ENCODE measurements at regions not wholly inside any gene's neighbourhood (a gene's known extent, or its start where the extent isn't known, plus 50 kb on each side); places are given as distances from the start of the nearest gene placed in this dataset.

- no peaks in the 10 kb centered on the region for H4K20me1 ChIP-seq (ENCODE audit: control insufficient read depth, insufficient read depth)
- no TSS peak for BruUV-seq (replicated peaks)
- no peak overlapping the region for H3K4me2 ChIP-seq (ENCODE audit: control insufficient read depth, insufficient read depth)
- no peaks in the 10 kb centered on the region for H3K36me3 ChIP-seq (ENCODE audit: control insufficient read depth in 2 of 2, insufficient read depth in 2 of 2, low read length in 1 of 2)
- WGBS (ENCODE audit: insufficient coverage, insufficient replicate concordance, low lambda C conversion rate, missing lambda C conversion rate), result 92% methylated on average over 1 of the region's 1 CpG
- no peaks in the 10 kb centered on the region for H3K79me2 ChIP-seq (ENCODE audit: control insufficient read depth, insufficient read depth, low read length)
- in situ Hi-C loops (cut with MboI), result no loop called here
- no peak for DNase-seq (ENCODE audit: low read depth, low spot score)
- SMC1A ChIA-PET (ENCODE audit: uncharacterized antibody, unreplicated experiment), result interaction anchor here (1.1 to 2.5 kb wide), 8 partner anchors 10 to 183 kb away, joined by 3 to 13 read pairs (median 4); no protein-coding TSS in a partner anchor
- H3K27me3 ChIP-seq (replicated peaks in 1 of 2; ENCODE audit: control insufficient read depth in 2 of 2, insufficient read depth in 2 of 2, low read length in 1 of 2), result no peaks in the 10 kb centered on the region; a peak in 1 of 4 replicates
- POLR2A ChIA-PET, result interaction anchor here (0.6 to 1.4 kb wide), 2 partner anchors 11 to 334 kb away, joined by 3 to 10 read pairs; no protein-coding TSS in a partner anchor
- intact Hi-C loops (cut with micrococcal nuclease; ENCODE audit: unreplicated experiment), result no loop called here
- no peak overlapping the region for H3K9ac ChIP-seq (ENCODE audit: control insufficient read depth, insufficient read depth, low read length)
- no peak overlapping the region for H2AFZ ChIP-seq (ENCODE audit: control insufficient read depth, low read depth, low read length)
- no peak overlapping the region for H3K4me3 ChIP-seq
- ATAC-seq, result peak; percentile 31; the same call in 2 of the 3 replicates
- no peak overlapping the region for H3K27ac ChIP-seq (ENCODE audit: control insufficient read depth, insufficient read depth)
- no peaks in the 10 kb centered on the region for H3K9me3 ChIP-seq (replicated peaks; ENCODE audit: control insufficient read depth, insufficient read depth, low read length)
- no peaks in the 10 kb centered on the region for H3K4me1 ChIP-seq (ENCODE audit: control insufficient read depth, insufficient read depth, low read length)
- CTCF ChIA-PET, result interaction anchor here (0.6 to 1.7 kb wide), 6 partner anchors 9 to 272 kb away, joined by 3 to 6 read pairs (median 4); no protein-coding TSS in a partner anchor
- FAIRE-seq, result no peak
- RAD21 ChIA-PET (ENCODE audit: unreplicated experiment), result interaction anchor here (1.2 kb wide), 1 partner anchor 119 kb away, joined by 5 read pairs; no protein-coding TSS in a partner anchor
- TF ChIP-seq POLR2AphosphoS2 (IDR thresholded peaks at IDR 0.05; ENCODE audit: low read depth, low read length) (no peak), BMI1 (IDR thresholded peaks at IDR 0.05; ENCODE audit: borderline replicate concordance) (no peak), RELB (IDR thresholded peaks at IDR 0.05; ENCODE audit: low read depth) (no peak), SREBF1 (IDR thresholded peaks at IDR 0.05; ENCODE audit: low read length) (no peak), RFX5 (IDR thresholded peaks at IDR 0.05; ENCODE audit: low read depth, low read length) (no peak), SP1 (IDR thresholded peaks at IDR 0.05; ENCODE audit: low read depth, low read length) (no peak), GABPA (IDR thresholded peaks at IDR 0.05; ENCODE audit: low read depth) (no peak), LARP7 (IDR thresholded peaks at IDR 0.05) (no peak), ZBED1 (IDR thresholded peaks at IDR 0.05; ENCODE audit: borderline replicate concordance) (no peak), CHD1 (IDR thresholded peaks at IDR 0.05; ENCODE audit: low read depth, low read length) (no peak), NFIC (IDR thresholded peaks at IDR 0.05; ENCODE audit: low read depth, low read length) (no peak), IKZF1 (conservative IDR thresholded peaks at IDR 0.05) (no peak)
- TF ChIP-seq, protein P1, sequence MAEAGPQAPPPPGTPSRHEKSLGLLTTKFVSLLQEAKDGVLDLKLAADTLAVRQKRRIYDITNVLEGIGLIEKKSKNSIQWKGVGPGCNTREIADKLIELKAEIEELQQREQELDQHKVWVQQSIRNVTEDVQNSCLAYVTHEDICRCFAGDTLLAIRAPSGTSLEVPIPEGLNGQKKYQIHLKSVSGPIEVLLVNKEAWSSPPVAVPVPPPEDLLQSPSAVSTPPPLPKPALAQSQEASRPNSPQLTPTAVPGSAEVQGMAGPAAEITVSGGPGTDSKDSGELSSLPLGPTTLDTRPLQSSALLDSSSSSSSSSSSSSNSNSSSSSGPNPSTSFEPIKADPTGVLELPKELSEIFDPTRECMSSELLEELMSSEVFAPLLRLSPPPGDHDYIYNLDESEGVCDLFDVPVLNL (IDR thresholded peaks at IDR 0.05; ENCODE audit: low read depth, low read length), result no peak
- TF ChIP-seq, protein P2, sequence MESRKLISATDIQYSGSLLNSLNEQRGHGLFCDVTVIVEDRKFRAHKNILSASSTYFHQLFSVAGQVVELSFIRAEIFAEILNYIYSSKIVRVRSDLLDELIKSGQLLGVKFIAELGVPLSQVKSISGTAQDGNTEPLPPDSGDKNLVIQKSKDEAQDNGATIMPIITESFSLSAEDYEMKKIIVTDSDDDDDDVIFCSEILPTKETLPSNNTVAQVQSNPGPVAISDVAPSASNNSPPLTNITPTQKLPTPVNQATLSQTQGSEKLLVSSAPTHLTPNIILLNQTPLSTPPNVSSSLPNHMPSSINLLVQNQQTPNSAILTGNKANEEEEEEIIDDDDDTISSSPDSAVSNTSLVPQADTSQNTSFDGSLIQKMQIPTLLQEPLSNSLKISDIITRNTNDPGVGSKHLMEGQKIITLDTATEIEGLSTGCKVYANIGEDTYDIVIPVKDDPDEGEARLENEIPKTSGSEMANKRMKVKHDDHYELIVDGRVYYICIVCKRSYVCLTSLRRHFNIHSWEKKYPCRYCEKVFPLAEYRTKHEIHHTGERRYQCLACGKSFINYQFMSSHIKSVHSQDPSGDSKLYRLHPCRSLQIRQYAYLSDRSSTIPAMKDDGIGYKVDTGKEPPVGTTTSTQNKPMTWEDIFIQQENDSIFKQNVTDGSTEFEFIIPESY (IDR thresholded peaks at IDR 0.05), result no peak
Observed at GRCh38 chr1:221083902-221084301, 204.7 kb downstream of the HLX start.
